Muscle of leg (tissue), 3 donors: ENCODE measurements at regions not wholly inside any gene's neighbourhood (a gene's known extent, or its start where the extent isn't known, plus 50 kb on each side); places are given as distances from the start of the nearest gene placed in this dataset.

ENCODE experiments used
- DNase-seq: peaks from one replicate; pipeline ENCODE4 v3.0.0; 2013
- H3K27ac ChIP-seq: one replicate; pipeline ENCODE4 v1.5.1; 2013; ENCODE audit warnings: mild to moderate bottlenecking, low read length, control low read depth
- H3K27me3 ChIP-seq: one replicate; pipeline ENCODE4 v1.6.1; 2013; ENCODE audit warnings: low read length; ENCODE audit not compliant: control insufficient read depth, insufficient read depth
- H3K36me3 ChIP-seq: one replicate; pipeline ENCODE4 v1.6.1; 2013; ENCODE audit warnings: low read length; ENCODE audit not compliant: control insufficient read depth, insufficient read depth
- H3K4me1 ChIP-seq: one replicate; pipeline ENCODE4 v1.6.1; 2013; ENCODE audit warnings: low read length; ENCODE audit not compliant: control insufficient read depth, insufficient read depth
- H3K4me3 ChIP-seq: one replicate; pipeline ENCODE4 v1.5.1; 2013; ENCODE audit warnings: low read length, control low read depth
- H3K9me3 ChIP-seq: replicated peaks from 2 replicates; pipeline ENCODE4 v1.6.1; 2013; ENCODE audit warnings: low read depth, low read length; ENCODE audit not compliant: control insufficient read depth
- WGBS: methylation state at CpG from one replicate; pipeline ENCODE4 v1.1.5; 2013; ENCODE audit warnings: missing lambda C conversion rate; ENCODE audit not compliant: insufficient coverage; 5-methylcytosine and 5-hydroxymethylcytosine counted together

- Histone ChIP-seq H3K4me3 (no peak overlapping the region), H3K27me3 (peaks cover 2% of the 10 kb centered on the region), H3K36me3 (no peaks in the 10 kb centered on the region), H3K4me1 (no peaks in the 10 kb centered on the region), H3K27ac (no peak overlapping the region), H3K9me3 (peaks cover 7% of the 10 kb centered on the region)
- DNase-seq = no peak
- WGBS = 83% methylated on average over 1 of the region's 2 CpGs
Measured at GRCh38 chr20:12067686-12068085, 150.0 kb downstream of the BTBD3 start.

- no peak overlapping the region for H3K4me3 ChIP-seq
- peaks cover 7% of the 10 kb centered on the region for H3K9me3 ChIP-seq
- no CpG with 5 or more reads among the region's 1 CpG for WGBS
- H3K27ac ChIP-seq = no peak overlapping the region
- no peaks in the 10 kb centered on the region for H3K4me1 ChIP-seq
- no peaks in the 10 kb centered on the region for H3K36me3 ChIP-seq
- peaks cover 2% of the 10 kb centered on the region for H3K27me3 ChIP-seq
- DNase-seq = no peak
Measured at GRCh38 chr20:12068121-12068520, 150.4 kb downstream of the BTBD3 start.

- Histone ChIP-seq H3K36me3 (no peaks in the 10 kb centered on the region), H3K4me3 (no peak overlapping the region), H3K9me3 (peaks cover 7% of the 10 kb centered on the region), H3K27ac (no peak overlapping the region), H3K4me1 (no peaks in the 10 kb centered on the region), H3K27me3 (peaks cover 2% of the 10 kb centered on the region)
- WGBS = 90% methylated on average over 3 of the region's 7 CpGs
- DNase-seq = no peak
Measured at GRCh38 chr20:12069181-12069580, 151.5 kb downstream of the BTBD3 start.

GRCh38 chr20:12072221-12072953 lies 154.7 kb downstream of the BTBD3 start:
- Histone ChIP-seq H3K4me1 (no peaks in the 10 kb centered on the region), H3K27ac (no peak overlapping the region), H3K36me3 (no peaks in the 10 kb centered on the region), H3K9me3 (no peaks in the 10 kb centered on the region), H3K4me3 (no peak overlapping the region), H3K27me3 (no peaks in the 10 kb centered on the region)
- 70% methylated on average over 4 of the region's 8 CpGs for WGBS
- no peak for DNase-seq

GRCh38 chr20:12072954-12073264 lies 155.2 kb downstream of the BTBD3 start:
- Histone ChIP-seq H3K4me1 (no peaks in the 10 kb centered on the region), H3K27ac (no peak overlapping the region), H3K27me3 (no peaks in the 10 kb centered on the region), H3K9me3 (no peaks in the 10 kb centered on the region), H3K4me3 (no peak overlapping the region), H3K36me3 (no peaks in the 10 kb centered on the region)
- WGBS = no CpG with 5 or more reads among the region's 2 CpGs
- DNase-seq = no peak

DNA sequence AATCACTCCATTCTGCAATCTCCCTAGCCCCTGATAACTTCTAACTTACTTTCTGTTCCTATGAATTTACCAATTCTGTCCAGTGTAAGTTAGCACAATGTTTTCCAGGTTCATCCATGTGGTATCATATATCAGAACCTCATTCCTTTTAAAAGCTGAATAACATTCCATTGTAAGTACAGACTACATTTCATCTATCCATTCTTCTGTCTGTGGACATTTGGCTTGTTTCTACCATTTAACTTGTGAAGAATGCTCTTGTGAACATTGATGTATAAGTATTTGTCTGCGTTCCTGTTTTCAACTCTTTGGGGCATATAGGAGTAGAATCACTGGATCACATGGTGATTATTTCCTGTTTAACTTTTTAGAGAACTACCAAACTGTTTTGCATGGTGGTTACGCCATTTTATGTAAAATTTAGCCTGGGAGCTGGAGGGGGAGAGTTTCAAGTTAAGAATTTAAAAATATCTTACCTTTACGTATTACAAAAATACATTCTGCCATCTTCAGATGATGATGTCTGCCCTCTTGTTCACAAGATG lies 156.5 kb downstream of the BTBD3 start:
- 50% methylated on average over 1 of the region's 3 CpGs for WGBS
- Histone ChIP-seq H3K9me3 (no peaks in the 10 kb centered on the region), H3K27me3 (no peaks in the 10 kb centered on the region), H3K4me3 (no peak overlapping the region), H3K36me3 (no peaks in the 10 kb centered on the region), H3K27ac (no peak overlapping the region), H3K4me1 (no peaks in the 10 kb centered on the region)
- DNase-seq = no peak

- 60% methylated on average over 1 of the region's 3 CpGs for WGBS
- Histone ChIP-seq H3K27me3 (no peaks in the 10 kb centered on the region), H3K9me3 (no peaks in the 10 kb centered on the region), H3K4me1 (no peaks in the 10 kb centered on the region), H3K4me3 (no peak overlapping the region), H3K36me3 (no peaks in the 10 kb centered on the region), H3K27ac (no peak overlapping the region)
- DNase-seq = no peak
Measured at GRCh38 chr20:12076200-12076599, 158.5 kb downstream of the BTBD3 start.

GRCh38 chr20:12077875-12078274 lies 160.2 kb downstream of the BTBD3 start:
- no peaks in the 10 kb centered on the region for H3K36me3 ChIP-seq
- WGBS = 30% methylated on average over 4 of the region's 7 CpGs

GRCh38 chr20:12079490-12079889 lies 161.8 kb downstream of the BTBD3 start:
- H3K4me3 ChIP-seq = no peak overlapping the region
- no peaks in the 10 kb centered on the region for H3K9me3 ChIP-seq
- H3K27me3 ChIP-seq = no peaks in the 10 kb centered on the region
- no peaks in the 10 kb centered on the region for H3K36me3 ChIP-seq
- no peak overlapping the region for H3K27ac ChIP-seq
- no peaks in the 10 kb centered on the region for H3K4me1 ChIP-seq
- 100% methylated on average over 3 of the region's 4 CpGs for WGBS
- DNase-seq = no peak

More at GRCh38 chr20:12077875-12078274, 160.2 kb downstream of the BTBD3 start:
- no peaks in the 10 kb centered on the region for H3K4me1 ChIP-seq
- peak; percentile 85 for DNase-seq
- no peak overlapping the region for H3K27ac ChIP-seq
- no peaks in the 10 kb centered on the region for H3K9me3 ChIP-seq
- H3K4me3 ChIP-seq = no peak overlapping the region
- H3K27me3 ChIP-seq = no peaks in the 10 kb centered on the region

- H3K4me1 ChIP-seq = no peaks in the 10 kb centered on the region
- no peak overlapping the region for H3K27ac ChIP-seq
- no CpG with 5 or more reads among the region's 2 CpGs for WGBS
- H3K4me3 ChIP-seq = no peak overlapping the region
- DNase-seq = no peak
- no peaks in the 10 kb centered on the region for H3K36me3 ChIP-seq
- no peaks in the 10 kb centered on the region for H3K9me3 ChIP-seq
- H3K27me3 ChIP-seq = no peaks in the 10 kb centered on the region
Measured at GRCh38 chr20:12083269-12083668, 165.6 kb downstream of the BTBD3 start.

- WGBS = 86% methylated on average over 1 of the region's 2 CpGs
- H3K27me3 ChIP-seq = no peaks in the 10 kb centered on the region
- no peaks in the 10 kb centered on the region for H3K36me3 ChIP-seq
Measured at GRCh38 chr20:12084482-12084881, 166.8 kb downstream of the BTBD3 start.

More at GRCh38 chr20:12084482-12084881, 166.8 kb downstream of the BTBD3 start:
- DNase-seq = no peak
- H3K27ac ChIP-seq = no peak overlapping the region
- no peaks in the 10 kb centered on the region for H3K9me3 ChIP-seq
- H3K4me3 ChIP-seq = no peak overlapping the region
- H3K4me1 ChIP-seq = no peaks in the 10 kb centered on the region
